ENCODE measurements at regions not wholly inside any gene's neighbourhood (a gene's known extent, or its start where the extent isn't known, plus 50 kb on each side); places are given as distances from the start of the nearest gene placed in this dataset.

DNA sequence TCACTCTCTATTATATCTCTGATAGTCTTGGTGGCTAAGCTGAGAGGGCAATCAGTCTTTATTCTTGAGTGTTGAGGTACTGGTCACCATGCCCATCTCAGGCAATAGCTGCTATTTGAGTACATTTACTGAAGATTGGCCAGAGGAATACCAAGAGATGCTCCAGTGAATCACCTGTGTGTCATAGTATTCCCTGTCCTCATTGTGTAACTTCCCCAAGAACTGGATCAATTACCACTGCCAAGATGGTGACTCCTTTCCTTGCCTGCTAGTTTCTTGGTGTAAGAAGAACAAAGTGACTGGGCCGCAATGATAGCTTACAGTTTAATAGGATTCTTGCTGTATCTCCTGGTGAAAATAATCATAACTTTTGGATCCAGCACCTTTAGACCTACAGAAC lies 418.7 kb upstream of the KIF2A start:
- TF ChIP-seq CTCF (IDR thresholded peaks at IDR 0.05; ENCODE audit: low read depth, low read length, poor library complexity, severe bottlenecking) (no peak), EZH2phosphoT487 (IDR thresholded peaks at IDR 0.05; ENCODE audit: borderline replicate concordance, low read length) (no peak)

GRCh38 chr5:61894046-61894445 lies 412.0 kb upstream of the KIF2A start:
- TF ChIP-seq CTCF (IDR thresholded peaks at IDR 0.05; ENCODE audit: low read depth, low read length, poor library complexity, severe bottlenecking) = no peak
- TF ChIP-seq EZH2phosphoT487 (IDR thresholded peaks at IDR 0.05; ENCODE audit: borderline replicate concordance, low read length) = no peak
- no peak overlapping the region for H3K27ac ChIP-seq (ENCODE audit: low read depth, low read length)
- H4K20me1 ChIP-seq (ENCODE audit: control insufficient read depth, insufficient read depth, low read depth, low read length) = no peaks in the 10 kb centered on the region
- no peaks in the 10 kb centered on the region for H3F3A ChIP-seq (ENCODE audit: control insufficient read depth, insufficient read depth)
- H3K79me2 ChIP-seq (ENCODE audit: control insufficient read depth, low read length) = no peaks in the 10 kb centered on the region
- no peaks in the 10 kb centered on the region for H3K9me2 ChIP-seq (replicated peaks; ENCODE audit: control insufficient read depth, low read length)
- H3K4me2 ChIP-seq (ENCODE audit: low read length) = no peak overlapping the region
- H3K36me3 ChIP-seq (ENCODE audit: control insufficient read depth, low read length) = no peaks in the 10 kb centered on the region
- no peak overlapping the region for H3K4me3 ChIP-seq (ENCODE audit: low read length)
- no peaks in the 10 kb centered on the region for H3K4me1 ChIP-seq (ENCODE audit: control insufficient read depth, low read length)
- H3K27me3 ChIP-seq (ENCODE audit: control insufficient read depth, low read length) = no peaks in the 10 kb centered on the region
- no peaks in the 10 kb centered on the region for H3K9me3 ChIP-seq (ENCODE audit: control insufficient read depth, insufficient read depth, low read length)

More for the DNA sequence above, 418.7 kb upstream of the KIF2A start:
- no peaks in the 10 kb centered on the region for H3F3A ChIP-seq (ENCODE audit: control insufficient read depth, insufficient read depth)
- no peaks in the 10 kb centered on the region for H3K9me3 ChIP-seq (ENCODE audit: control insufficient read depth, insufficient read depth, low read length)
- no peaks in the 10 kb centered on the region for H4K20me1 ChIP-seq (ENCODE audit: control insufficient read depth, insufficient read depth, low read depth, low read length)
- H3K4me1 ChIP-seq (ENCODE audit: control insufficient read depth, low read length) = no peaks in the 10 kb centered on the region
- no peaks in the 10 kb centered on the region for H3K79me2 ChIP-seq (ENCODE audit: control insufficient read depth, low read length)
- no peak overlapping the region for H3K4me3 ChIP-seq (ENCODE audit: low read length)
- no peak overlapping the region for H3K27ac ChIP-seq (ENCODE audit: low read depth, low read length)
- no peaks in the 10 kb centered on the region for H3K9me2 ChIP-seq (replicated peaks; ENCODE audit: control insufficient read depth, low read length)
- H3K36me3 ChIP-seq (ENCODE audit: control insufficient read depth, low read length) = no peaks in the 10 kb centered on the region
- H3K27me3 ChIP-seq (ENCODE audit: control insufficient read depth, low read length) = no peaks in the 10 kb centered on the region
- no peak overlapping the region for H3K4me2 ChIP-seq (ENCODE audit: low read length)

DNA sequence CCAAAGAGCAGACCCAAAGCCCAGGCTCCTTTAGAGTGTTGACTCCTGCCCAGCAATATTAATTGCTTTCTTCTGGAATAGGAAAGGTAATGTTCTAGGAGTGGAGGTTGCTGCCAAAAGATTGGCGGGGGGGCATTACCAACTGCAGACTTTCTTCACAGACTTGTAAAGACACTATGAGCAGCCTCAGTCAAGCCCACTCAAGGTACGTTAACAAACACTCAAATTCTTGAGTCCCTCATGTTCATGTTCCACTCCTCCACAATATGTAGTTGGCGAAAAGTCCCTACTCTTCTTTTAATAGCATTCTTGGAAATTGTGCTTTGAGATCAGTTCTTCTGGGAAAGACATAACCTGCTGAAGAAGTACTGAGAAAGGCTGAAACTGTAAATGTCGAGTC lies 409.2 kb upstream of the KIF2A start:
- no peaks in the 10 kb centered on the region for H3K9me3 ChIP-seq (ENCODE audit: control insufficient read depth, insufficient read depth, low read length)
- no peaks in the 10 kb centered on the region for H4K20me1 ChIP-seq (ENCODE audit: control insufficient read depth, insufficient read depth, low read depth, low read length)
- no peak for TF ChIP-seq EZH2phosphoT487 (IDR thresholded peaks at IDR 0.05; ENCODE audit: borderline replicate concordance, low read length)
- no peak for TF ChIP-seq CTCF (IDR thresholded peaks at IDR 0.05; ENCODE audit: low read depth, low read length, poor library complexity, severe bottlenecking)
- H3K36me3 ChIP-seq (ENCODE audit: control insufficient read depth, low read length) = no peaks in the 10 kb centered on the region
- no peaks in the 10 kb centered on the region for H3F3A ChIP-seq (ENCODE audit: control insufficient read depth, insufficient read depth)
- no peaks in the 10 kb centered on the region for H3K9me2 ChIP-seq (replicated peaks; ENCODE audit: control insufficient read depth, low read length)
- H3K4me1 ChIP-seq (ENCODE audit: control insufficient read depth, low read length) = no peaks in the 10 kb centered on the region
- no peak overlapping the region for H3K27ac ChIP-seq (ENCODE audit: low read depth, low read length)
- no peak overlapping the region for H3K4me2 ChIP-seq (ENCODE audit: low read length)
- H3K27me3 ChIP-seq (ENCODE audit: control insufficient read depth, low read length) = no peaks in the 10 kb centered on the region
- H3K4me3 ChIP-seq (ENCODE audit: low read length) = no peak overlapping the region
- no peaks in the 10 kb centered on the region for H3K79me2 ChIP-seq (ENCODE audit: control insufficient read depth, low read length)

DNA sequence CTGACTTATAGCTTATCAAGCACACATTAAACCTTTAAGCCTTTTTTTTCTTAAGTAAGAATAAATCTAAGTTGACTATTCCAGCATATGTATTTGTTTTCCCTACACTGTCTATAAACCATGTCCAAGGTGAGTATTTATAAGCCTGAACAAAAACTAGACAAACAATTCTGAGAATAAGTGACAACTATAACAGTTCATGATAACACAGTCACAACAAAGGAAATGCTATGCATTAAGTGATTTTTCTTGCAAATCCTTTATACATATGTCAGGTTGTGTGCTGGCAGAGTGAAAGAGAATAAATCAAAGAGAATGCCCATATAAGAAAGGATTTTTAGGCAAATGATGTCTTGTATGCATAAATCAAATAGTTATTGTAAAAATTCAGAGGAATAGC lies 408.8 kb upstream of the KIF2A start:
- no peak overlapping the region for H3K27ac ChIP-seq (ENCODE audit: low read depth, low read length)
- H3K36me3 ChIP-seq (ENCODE audit: control insufficient read depth, low read length) = no peaks in the 10 kb centered on the region
- no peaks in the 10 kb centered on the region for H3K9me2 ChIP-seq (replicated peaks; ENCODE audit: control insufficient read depth, low read length)
- TF ChIP-seq EZH2phosphoT487 (IDR thresholded peaks at IDR 0.05; ENCODE audit: borderline replicate concordance, low read length) = no peak
- TF ChIP-seq CTCF (IDR thresholded peaks at IDR 0.05; ENCODE audit: low read depth, low read length, poor library complexity, severe bottlenecking) = no peak
- no peaks in the 10 kb centered on the region for H3F3A ChIP-seq (ENCODE audit: control insufficient read depth, insufficient read depth)
- H3K79me2 ChIP-seq (ENCODE audit: control insufficient read depth, low read length) = no peaks in the 10 kb centered on the region
- no peaks in the 10 kb centered on the region for H3K4me1 ChIP-seq (ENCODE audit: control insufficient read depth, low read length)
- H3K4me2 ChIP-seq (ENCODE audit: low read length) = no peak overlapping the region
- H3K4me3 ChIP-seq (ENCODE audit: low read length) = no peak overlapping the region
- no peaks in the 10 kb centered on the region for H3K27me3 ChIP-seq (ENCODE audit: control insufficient read depth, low read length)
- H4K20me1 ChIP-seq (ENCODE audit: control insufficient read depth, insufficient read depth, low read depth, low read length) = no peaks in the 10 kb centered on the region
- no peaks in the 10 kb centered on the region for H3K9me3 ChIP-seq (ENCODE audit: control insufficient read depth, insufficient read depth, low read length)

All from DOHH2 (cell line).